NT2/D1 (cell line): ENCODE measurements at regions not wholly inside any gene's neighbourhood (a gene's known extent, or its start where the extent isn't known, plus 50 kb on each side); places are given as distances from the start of the nearest gene placed in this dataset.

Experiments used
- DNase-seq: peaks from one replicate; pipeline ENCODE4 v3.0.0-alpha.2; 2011; ENCODE audit warnings: low read depth, low spot score
- H3K27me3 ChIP-seq: 2 replicates; pipeline ENCODE4 v1.6.0; 2011; ENCODE audit warnings: mild to moderate bottlenecking; ENCODE audit not compliant: insufficient read length, insufficient read depth
- H3K36me3 ChIP-seq: 2 replicates; pipeline ENCODE4 v1.6.1; 2011; ENCODE audit warnings: mild to moderate bottlenecking, low read length, mixed read lengths; ENCODE audit not compliant: insufficient read depth, insufficient read length
- H3K4me1 ChIP-seq: 2 replicates; pipeline ENCODE4 v1.5.1; 2011; ENCODE audit not compliant: insufficient read depth, insufficient read length
- H3K4me3 ChIP-seq: 2 replicates; pipeline ENCODE4 v1.5.1; 2011; ENCODE audit warnings: low read depth; ENCODE audit not compliant: insufficient read length
- H3K9ac ChIP-seq: 2 replicates; pipeline ENCODE4 v1.6.0; 2011; ENCODE audit warnings: low read depth; ENCODE audit not compliant: insufficient read length
- H3K9me3 ChIP-seq: 2 replicates; pipeline ENCODE4 v1.5.1; 2011; ENCODE audit warnings: mild to moderate bottlenecking, low read length; ENCODE audit not compliant: insufficient read depth
- SUZ12 ChIP-seq: IDR thresholded peaks from 2 replicates; pipeline ENCODE4 v1.6.1; 2011; ENCODE audit not compliant: insufficient read length, insufficient read depth; ENCODE audit errors: extremely low read depth
- YY1 ChIP-seq: IDR thresholded peaks from 2 replicates; pipeline ENCODE4 v1.6.1; 2011; ENCODE audit not compliant: insufficient read length, insufficient read depth
- ZNF274 ChIP-seq: IDR thresholded peaks from 2 replicates; pipeline ENCODE4 v1.6.1; 2011; ENCODE audit warnings: mild to moderate bottlenecking, low read depth, low read length

GRCh38 chr3:24646790-24647189, 152.1 kb upstream of the THRB start:
- no peaks in the 10 kb centered on the region for H3K27me3 ChIP-seq
- no peak overlapping the region for H3K9ac ChIP-seq
- no peaks in the 10 kb centered on the region for H3K4me1 ChIP-seq
- no peaks in the 10 kb centered on the region for H3K9me3 ChIP-seq
- TF ChIP-seq YY1: no peak
- no peak for TF ChIP-seq SUZ12
- TF ChIP-seq ZNF274: no peak
- H3K36me3 ChIP-seq: no peaks in the 10 kb centered on the region
- DNase-seq: no peak
- H3K4me3 ChIP-seq: no peak overlapping the region

GRCh38 chr3:24648063-24648462, 153.4 kb upstream of the THRB start:
- Histone ChIP-seq H3K9ac (no peak overlapping the region), H3K4me3 (no peak overlapping the region), H3K36me3 (no peaks in the 10 kb centered on the region), H3K9me3 (no peaks in the 10 kb centered on the region), H3K27me3 (no peaks in the 10 kb centered on the region), H3K4me1 (no peaks in the 10 kb centered on the region)
- DNase-seq: no peak
- TF ChIP-seq SUZ12: no peak
- TF ChIP-seq YY1: no peak
- no peak for TF ChIP-seq ZNF274

GRCh38 chr3:24650839-24651238, 156.2 kb upstream of the THRB start:
- H3K9me3 ChIP-seq: peaks cover 10% of the 10 kb centered on the region; the same call in 1 of the 2 replicates
- no peak overlapping the region for H3K4me3 ChIP-seq
- no peak overlapping the region for H3K9ac ChIP-seq
- H3K36me3 ChIP-seq: no peaks in the 10 kb centered on the region
- no peaks in the 10 kb centered on the region for H3K4me1 ChIP-seq
- no peaks in the 10 kb centered on the region for H3K27me3 ChIP-seq
- DNase-seq: no peak
- no peak for TF ChIP-seq ZNF274
- TF ChIP-seq SUZ12: no peak
- TF ChIP-seq YY1: no peak

- no peak for DNase-seq
- TF ChIP-seq YY1 (no peak), SUZ12 (no peak), ZNF274 (no peak)
- Histone ChIP-seq H3K4me1 (no peaks in the 10 kb centered on the region), H3K9me3 (peaks cover 15% of the 10 kb centered on the region; the same call in 1 of the 2 replicates), H3K27me3 (no peaks in the 10 kb centered on the region), H3K4me3 (no peak overlapping the region), H3K9ac (no peak overlapping the region), H3K36me3 (no peaks in the 10 kb centered on the region)
Observed at GRCh38 chr3:24657870-24658510, 163.3 kb upstream of the THRB start.

GRCh38 chr3:24661175-24661584, 166.5 kb upstream of the THRB start:
- Histone ChIP-seq H3K27me3 (no peaks in the 10 kb centered on the region), H3K4me3 (no peak overlapping the region), H3K36me3 (no peaks in the 10 kb centered on the region), H3K9me3 (0 out of 2 replicates have a peak, but pooled peaks cover under 1% of the 10 kb centered on the region), H3K9ac (no peak overlapping the region), H3K4me1 (no peaks in the 10 kb centered on the region)
- no peak for TF ChIP-seq ZNF274
- no peak for TF ChIP-seq SUZ12
- no peak for TF ChIP-seq YY1
- no peak for DNase-seq

- Histone ChIP-seq H3K36me3 (no peaks in the 10 kb centered on the region), H3K27me3 (no peaks in the 10 kb centered on the region), H3K9me3 (no peaks in the 10 kb centered on the region), H3K4me3 (no peak overlapping the region), H3K4me1 (no peaks in the 10 kb centered on the region), H3K9ac (no peak overlapping the region)
- TF ChIP-seq ZNF274 (no peak), YY1 (no peak), SUZ12 (no peak)
- DNase-seq: no peak
Observed at GRCh38 chr3:24662449-24663345, 168.0 kb upstream of the THRB start.

- no peak for TF ChIP-seq YY1
- TF ChIP-seq ZNF274: no peak
- no peak for TF ChIP-seq SUZ12
- no peaks in the 10 kb centered on the region for H3K36me3 ChIP-seq
- no peak overlapping the region for H3K4me3 ChIP-seq
- no peak for DNase-seq
- no peaks in the 10 kb centered on the region for H3K4me1 ChIP-seq
- no peaks in the 10 kb centered on the region for H3K27me3 ChIP-seq
- H3K9ac ChIP-seq: no peak overlapping the region
- H3K9me3 ChIP-seq: no peaks in the 10 kb centered on the region
Observed at GRCh38 chr3:24663406-24663805, 168.8 kb upstream of the THRB start.
